H9 (cell line): ENCODE measurements at regions not wholly inside any gene's neighbourhood (a gene's known extent, or its start where the extent isn't known, plus 50 kb on each side); places are given as distances from the start of the nearest gene placed in this dataset.

ENCODE experiments used
- DNase-seq: peaks from one replicate; pipeline ENCODE4 v3.0.0-alpha.2; 2017
- H2AFZ ChIP-seq: one replicate; pipeline ENCODE4 v1.6.1; 2013; ENCODE audit warnings: mild to moderate bottlenecking, low read length, control low read depth, moderate library complexity
- H2AK5ac ChIP-seq: 2 replicates; pipeline ENCODE4 v1.6.1; 2013; ENCODE audit warnings: low read length, control low read depth, mixed read lengths; ENCODE audit not compliant: insufficient read length
- H2BK120ac ChIP-seq: one replicate; pipeline ENCODE4 v1.6.1; 2013; ENCODE audit warnings: low read depth, mild to moderate bottlenecking, low read length, control low read depth, inconsistent platforms; ENCODE audit not compliant: poor library complexity, severe bottlenecking
- H2BK12ac ChIP-seq: 2 replicates; pipeline ENCODE4 v1.6.1; 2013; ENCODE audit warnings: low read length, control low read depth, mixed read lengths, low read depth; ENCODE audit not compliant: insufficient read length
- H2BK15ac ChIP-seq: 2 replicates; pipeline ENCODE4 v1.6.1; 2013; ENCODE audit warnings: low read depth, low read length, control low read depth
- H2BK20ac ChIP-seq: one replicate; pipeline ENCODE4 v1.6.1; 2013; ENCODE audit warnings: low read depth, mild to moderate bottlenecking, low read length, control low read depth, inconsistent platforms; ENCODE audit not compliant: poor library complexity, severe bottlenecking
- H2BK5ac ChIP-seq: 2 replicates; pipeline ENCODE4 v1.6.1; 2013; ENCODE audit warnings: low read length, control low read depth, mixed read lengths; ENCODE audit not compliant: insufficient read length
- H3K14ac ChIP-seq: 2 replicates; pipeline ENCODE4 v1.6.1; 2013; ENCODE audit warnings: low read length, control low read depth; ENCODE audit not compliant: insufficient read depth
- H3K18ac ChIP-seq: 2 replicates; pipeline ENCODE4 v1.6.1; 2013; ENCODE audit warnings: low read depth, mild to moderate bottlenecking, mixed read lengths, low read length, control low read depth; ENCODE audit not compliant: insufficient read length
- H3K23ac ChIP-seq: 2 replicates; pipeline ENCODE4 v1.6.1; 2013; ENCODE audit warnings: low read length, control low read depth, mixed read lengths, low read depth; ENCODE audit not compliant: insufficient read length
- H3K23me2 ChIP-seq: 2 replicates; pipeline ENCODE4 v1.6.1; 2013; ENCODE audit warnings: low read depth, mild to moderate bottlenecking, mixed read lengths, low read length, control low read depth; ENCODE audit not compliant: insufficient read length, poor library complexity, severe bottlenecking
- H3K27ac ChIP-seq: 2 replicates; pipeline ENCODE4 v1.5.1; 2013; ENCODE audit warnings: low read length, control low read depth, mixed read lengths, low read depth; ENCODE audit not compliant: insufficient read length
- H3K27me3 ChIP-seq: 2 replicates; pipeline ENCODE4 v1.6.1; 2013; ENCODE audit warnings: low read length, control low read depth, inconsistent platforms; ENCODE audit not compliant: insufficient read depth
- H3K4ac ChIP-seq: 2 replicates; pipeline ENCODE4 v1.6.1; 2013; ENCODE audit warnings: low read depth, mild to moderate bottlenecking, control low read depth, inconsistent platforms, low read length, moderate library complexity
- H3K4me1 ChIP-seq: 2 replicates; pipeline ENCODE4 v1.6.1; 2013; ENCODE audit warnings: low read length, control low read depth, inconsistent platforms; ENCODE audit not compliant: insufficient read depth
- H3K4me2 ChIP-seq: 2 replicates; pipeline ENCODE4 v1.6.1; 2013; ENCODE audit warnings: low read length, control low read depth, mixed read lengths; ENCODE audit not compliant: insufficient read length, insufficient read depth
- H3K56ac ChIP-seq: 2 replicates; pipeline ENCODE4 v1.6.1; 2013; ENCODE audit warnings: low read depth, mild to moderate bottlenecking, mixed read lengths, low read length, control low read depth; ENCODE audit not compliant: insufficient read length
- H3K79me1 ChIP-seq: 2 replicates; pipeline ENCODE4 v1.6.1; 2013; ENCODE audit warnings: low read depth, mild to moderate bottlenecking, moderate library complexity, low read length, control low read depth, inconsistent platforms; ENCODE audit not compliant: insufficient read depth, poor library complexity, severe bottlenecking
- H3K79me2 ChIP-seq: 2 replicates; pipeline ENCODE4 v1.6.1; 2013; ENCODE audit warnings: low read length, control low read depth, inconsistent platforms; ENCODE audit not compliant: insufficient read depth
- H3K9ac ChIP-seq: 2 replicates; pipeline ENCODE4 v1.6.1; 2013; ENCODE audit warnings: low read length, control low read depth, mixed read lengths; ENCODE audit not compliant: insufficient read length; ENCODE audit errors: extremely low read depth
- H3K9me3 ChIP-seq: one replicate; pipeline ENCODE4 v1.6.1; 2013; ENCODE audit warnings: low read depth, low read length, inconsistent platforms; ENCODE audit not compliant: control insufficient read depth
- H3T11ph ChIP-seq: one replicate; pipeline ENCODE4 v1.6.1; 2013; ENCODE audit warnings: mild to moderate bottlenecking, low read length, control low read depth, inconsistent platforms
- H4K20me1 ChIP-seq: one replicate; pipeline ENCODE4 v1.6.1; 2013; ENCODE audit not compliant: control insufficient read depth, insufficient read length, insufficient read depth
- H4K5ac ChIP-seq: 2 replicates; pipeline ENCODE4 v1.6.1; 2013; ENCODE audit warnings: low read depth, mild to moderate bottlenecking, mixed read lengths, low read length, control low read depth; ENCODE audit not compliant: insufficient read length
- H4K8ac ChIP-seq: replicated peaks from 2 replicates; pipeline ENCODE4 v1.6.1; 2013; ENCODE audit warnings: low read length, control low read depth, mixed read lengths, low read depth; ENCODE audit not compliant: insufficient read length
- H4K91ac ChIP-seq: 2 replicates; pipeline ENCODE4 v1.6.1; 2013; ENCODE audit warnings: low read depth, mild to moderate bottlenecking, moderate library complexity, mixed read lengths, low read length, control low read depth; ENCODE audit not compliant: insufficient read length
- H3K27ac Mint-ChIP-seq, 3 experiments: 2 replicates in 2 of 3; 3 replicates in 1 of 3; pipeline ENCODE4 v1.8.0; 2020 to 2021; ENCODE audit warnings: mixed read lengths in 3 of 3, mild to moderate bottlenecking in 1 of 3, moderate library complexity in 1 of 3
- H3K27me3 Mint-ChIP-seq: 2 replicates; pipeline ENCODE4 v1.8.0; 2021; ENCODE audit warnings: low read depth, mild to moderate bottlenecking, moderate library complexity, mixed read lengths
- H3K36me3 Mint-ChIP-seq, 3 experiments: 2 replicates in 2 of 3; 3 replicates in 1 of 3; pipeline ENCODE4 v1.8.0; 2020 to 2021; ENCODE audit warnings: low read depth in 3 of 3, mixed read lengths in 3 of 3; ENCODE audit not compliant: insufficient read depth in 1 of 3
- H3K4me1 Mint-ChIP-seq, 2 experiments: 2 replicates each; pipeline ENCODE4 v1.8.0; 2020; ENCODE audit warnings: mixed read lengths in 2 of 2
- H3K4me3 Mint-ChIP-seq, 2 experiments: 2 replicates in 1 of 2; 3 replicates in 1 of 2; pipeline ENCODE4 v1.8.0; 2020 to 2021; ENCODE audit warnings: mild to moderate bottlenecking in 2 of 2, mixed read lengths in 2 of 2, moderate library complexity in 1 of 2
- H3K9me3 Mint-ChIP-seq, 2 experiments: 2 replicates in 1 of 2; 3 replicates in 1 of 2; pipeline ENCODE4 v1.8.0; 2020; ENCODE audit warnings: mild to moderate bottlenecking in 2 of 2, mixed read lengths in 2 of 2, moderate library complexity in 1 of 2
- WGBS: extraction: QIAGEN DNeasy Blood & Tissue Kit; methylation state at CpG from one replicate; pipeline ENCODE4 v1.1.7; 2013; ENCODE audit warnings: missing lambda C conversion rate, low lambda C conversion rate, mixed read lengths; ENCODE audit not compliant: insufficient read length; ENCODE audit errors: extremely low coverage; 5-methylcytosine and 5-hydroxymethylcytosine counted together
- TF ChIP-seq, protein P1 (sequence below): fragments of 200-600 bp; sonication (generic); conservative IDR thresholded peaks from 3 replicates; pipeline ENCODE4 v1.8.0; 2021; ENCODE audit warnings: antibody characterized with exemption, mild to moderate bottlenecking

DNA sequence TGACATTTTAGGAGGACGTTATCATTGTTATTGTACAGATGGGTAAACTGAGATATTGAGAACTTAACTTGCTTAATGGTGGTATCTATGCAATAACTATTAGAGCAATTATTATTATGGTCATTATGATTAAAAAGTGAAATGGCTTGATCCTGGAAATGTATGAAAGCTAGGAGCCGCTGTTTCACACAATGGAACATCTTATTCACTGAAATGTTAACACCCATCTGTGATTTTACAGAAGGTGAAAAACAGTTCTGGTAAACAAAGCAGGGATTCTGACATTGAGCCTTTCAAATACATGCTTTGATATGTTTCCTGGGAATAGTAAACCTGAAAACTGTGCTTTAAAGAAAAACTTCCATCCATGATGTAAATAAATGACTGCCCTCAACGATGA, 261.4 kb downstream of the BTG1 start:
- Histone ChIP-seq H3K9me3 (no peaks in the 10 kb centered on the region), H2BK5ac (no peak overlapping the region), H3K27ac (no peak overlapping the region), H3K4me2 (no peak overlapping the region), H2AK5ac (no peak overlapping the region), H3K56ac (no peak overlapping the region), H3K4me1 (no peaks in the 10 kb centered on the region), H2BK120ac (no peak overlapping the region), H3K79me1 (no peaks in the 10 kb centered on the region), H3K9ac (no peak overlapping the region), H3K14ac (no peak overlapping the region), H3K27me3 (no peaks in the 10 kb centered on the region), H4K5ac (no peak overlapping the region), H4K8ac (no peak overlapping the region), H2BK12ac (no peak overlapping the region), H4K91ac (no peak overlapping the region), H3K79me2 (no peaks in the 10 kb centered on the region), H3T11ph (no peak overlapping the region), H4K20me1 (no peaks in the 10 kb centered on the region), H3K18ac (no peak overlapping the region), H3K23ac (no peak overlapping the region), H3K23me2 (no peaks in the 10 kb centered on the region), H2BK15ac (no peak overlapping the region), H3K4ac (no peak overlapping the region), H2AFZ (no peak overlapping the region), H2BK20ac (no peak overlapping the region)
- Mint-ChIP-seq H3K27me3 (no peaks in the 10 kb centered on the region), H3K9me3 (no peaks in the 10 kb centered on the region), H3K27ac (no peak overlapping the region), H3K4me1 (no peaks in the 10 kb centered on the region), H3K4me3 (no peak overlapping the region), H3K36me3 (no peaks in the 10 kb centered on the region; a peak in 1 of 7 replicates)
- no peak for DNase-seq
- no CpG with 5 or more reads among the region's 3 CpGs for WGBS
- TF ChIP-seq, protein P1, sequence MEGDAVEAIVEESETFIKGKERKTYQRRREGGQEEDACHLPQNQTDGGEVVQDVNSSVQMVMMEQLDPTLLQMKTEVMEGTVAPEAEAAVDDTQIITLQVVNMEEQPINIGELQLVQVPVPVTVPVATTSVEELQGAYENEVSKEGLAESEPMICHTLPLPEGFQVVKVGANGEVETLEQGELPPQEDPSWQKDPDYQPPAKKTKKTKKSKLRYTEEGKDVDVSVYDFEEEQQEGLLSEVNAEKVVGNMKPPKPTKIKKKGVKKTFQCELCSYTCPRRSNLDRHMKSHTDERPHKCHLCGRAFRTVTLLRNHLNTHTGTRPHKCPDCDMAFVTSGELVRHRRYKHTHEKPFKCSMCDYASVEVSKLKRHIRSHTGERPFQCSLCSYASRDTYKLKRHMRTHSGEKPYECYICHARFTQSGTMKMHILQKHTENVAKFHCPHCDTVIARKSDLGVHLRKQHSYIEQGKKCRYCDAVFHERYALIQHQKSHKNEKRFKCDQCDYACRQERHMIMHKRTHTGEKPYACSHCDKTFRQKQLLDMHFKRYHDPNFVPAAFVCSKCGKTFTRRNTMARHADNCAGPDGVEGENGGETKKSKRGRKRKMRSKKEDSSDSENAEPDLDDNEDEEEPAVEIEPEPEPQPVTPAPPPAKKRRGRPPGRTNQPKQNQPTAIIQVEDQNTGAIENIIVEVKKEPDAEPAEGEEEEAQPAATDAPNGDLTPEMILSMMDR = no peak
